ENCODE measurements at regions not wholly inside any gene's neighbourhood (a gene's known extent, or its start where the extent isn't known, plus 50 kb on each side); places are given as distances from the start of the nearest gene placed in this dataset.

GRCh38 chr14:100638211-100638855 lies 51.1 kb upstream of the BEGAIN start:
- intact Hi-C loops (cut with micrococcal nuclease): no loop called here

GRCh38 chr14:100639280-100639679 lies 52.1 kb upstream of the BEGAIN start:
- intact Hi-C loops (cut with micrococcal nuclease): no loop called here

- intact Hi-C loops (cut with micrococcal nuclease): loop anchor here (1.0 to 5.0 kb wide), 2 partner anchors 53 to 93 kb away; partner anchors contain the start of gene BEGAIN
Observed at GRCh38 chr14:100640471-100641273, 53.5 kb upstream of the BEGAIN start.

- intact Hi-C loops (cut with micrococcal nuclease): loop anchor here (5.0 kb wide), 1 partner anchor 94 kb away; no protein-coding TSS in a partner anchor
Observed at GRCh38 chr14:100641274-100641860, 54.1 kb upstream of the BEGAIN start.

GRCh38 chr14:100643426-100643825 lies 56.2 kb upstream of the BEGAIN start:
- intact Hi-C loops (cut with micrococcal nuclease): loop anchor here (5.0 kb wide), 1 partner anchor 96 kb away; no protein-coding TSS in a partner anchor

- intact Hi-C loops (cut with micrococcal nuclease): loop anchor here (2.0 to 5.0 kb wide), 3 partner anchors 97 to 204 kb away; no protein-coding TSS in a partner anchor
Observed at GRCh38 chr14:100644383-100644782, 57.2 kb upstream of the BEGAIN start.

- intact Hi-C loops (cut with micrococcal nuclease): loop anchor here (1.0 to 5.0 kb wide), 4 partner anchors 97 to 261 kb away; no protein-coding TSS in a partner anchor
Observed at GRCh38 chr14:100644784-100645183, 57.6 kb upstream of the BEGAIN start.

- intact Hi-C loops (cut with micrococcal nuclease): loop anchor here (1.0 to 2.0 kb wide), 3 partner anchors 121 to 262 kb away; no protein-coding TSS in a partner anchor
Observed at GRCh38 chr14:100645196-100645981, 58.2 kb upstream of the BEGAIN start.

GRCh38 chr14:100645982-100646314 lies 58.7 kb upstream of the BEGAIN start:
- intact Hi-C loops (cut with micrococcal nuclease): loop anchor here (1.0 to 2.0 kb wide), 3 partner anchors 121 to 263 kb away; no protein-coding TSS in a partner anchor

GRCh38 chr14:100648474-100649172 lies 61.4 kb upstream of the BEGAIN start:
- intact Hi-C loops (cut with micrococcal nuclease): no loop called here

- intact Hi-C loops (cut with micrococcal nuclease): no loop called here
Observed at GRCh38 chr14:100649173-100649519, 61.9 kb upstream of the BEGAIN start.

GRCh38 chr14:100651999-100652508 lies 64.8 kb upstream of the BEGAIN start:
- intact Hi-C loops (cut with micrococcal nuclease): loop anchor here (2.0 kb wide), 1 partner anchor 211 kb away; no protein-coding TSS in a partner anchor

- intact Hi-C loops (cut with micrococcal nuclease): loop anchor here (2.0 kb wide), 1 partner anchor 212 kb away; no protein-coding TSS in a partner anchor
Observed at GRCh38 chr14:100652744-100653143, 65.5 kb upstream of the BEGAIN start.

GRCh38 chr14:100653409-100653808 lies 66.2 kb upstream of the BEGAIN start:
- intact Hi-C loops (cut with micrococcal nuclease): loop anchor here (2.0 kb wide), 1 partner anchor 213 kb away; no protein-coding TSS in a partner anchor

GRCh38 chr14:100654025-100654813 lies 67.0 kb upstream of the BEGAIN start:
- intact Hi-C loops (cut with micrococcal nuclease): loop anchor here (1.0 to 2.0 kb wide), 2 partner anchors 129 to 271 kb away; no protein-coding TSS in a partner anchor

GRCh38 chr14:100654814-100655740 lies 67.9 kb upstream of the BEGAIN start:
- intact Hi-C loops (cut with micrococcal nuclease): loop anchor here (1.0 to 2.0 kb wide), 2 partner anchors 130 to 272 kb away; no protein-coding TSS in a partner anchor

GRCh38 chr14:100655741-100656085 lies 68.5 kb upstream of the BEGAIN start:
- intact Hi-C loops (cut with micrococcal nuclease): loop anchor here (2.0 kb wide), 1 partner anchor 131 kb away; no protein-coding TSS in a partner anchor

GRCh38 chr14:100656996-100657395 lies 69.7 kb upstream of the DLK1 start:
- intact Hi-C loops (cut with micrococcal nuclease): no loop called here

Measured in T-helper 2 cell treated with Interferon-gamma antibody and Interleukin-4, amounts not matched to agents 100 ng/mL and 5 ng/mL, for 36 hours (primary cell).